UCSD-AML1 (cell line): ENCODE measurements at regions not wholly inside any gene's neighbourhood (a gene's known extent, or its start where the extent isn't known, plus 50 kb on each side); places are given as distances from the start of the nearest gene placed in this dataset.

Experiments
- DNase-seq: peaks from one replicate; lab custom pipeline; 2025; ENCODE audit not compliant: unreplicated experiment; lab: John Stamatoyannopoulos, UW

DNA sequence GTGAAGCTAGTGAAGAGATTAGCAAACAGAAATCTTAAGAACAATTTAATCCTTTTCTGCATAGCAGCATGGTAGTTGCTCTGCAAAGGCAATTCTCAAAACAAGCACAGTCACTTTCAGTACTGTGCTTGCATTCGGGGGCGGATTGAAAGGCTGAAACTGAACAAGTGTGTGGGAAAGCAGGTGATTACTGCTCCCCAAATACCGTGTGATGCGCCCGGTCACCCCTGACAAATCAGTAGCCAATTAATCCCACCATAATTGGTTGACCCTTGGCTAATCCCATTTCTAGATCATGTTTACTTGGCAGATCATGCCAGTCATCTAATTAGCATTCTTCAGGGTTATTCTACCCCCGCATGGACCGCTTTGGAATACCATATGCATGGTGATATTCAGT lies 76.5 kb upstream of the ADRB1 start:
- no peak for DNase-seq

DNA sequence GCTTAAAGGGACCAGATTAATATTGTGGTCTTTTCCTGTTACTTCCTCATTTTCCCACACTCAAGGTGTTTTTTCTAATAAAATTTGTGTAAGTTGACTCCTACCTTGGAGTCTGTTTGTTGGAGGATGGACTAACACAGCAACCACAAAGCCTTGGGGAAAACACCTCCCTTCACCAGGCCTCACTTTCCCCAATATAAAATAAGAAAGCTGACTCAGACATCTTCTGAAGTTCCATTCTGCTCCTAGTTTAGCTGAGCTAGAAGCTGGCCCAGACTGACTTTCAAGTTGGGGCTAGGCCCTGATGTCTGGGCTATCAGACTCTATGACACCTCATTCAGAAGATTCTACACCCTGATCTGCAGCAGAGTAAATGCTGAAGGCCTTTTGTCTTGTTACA lies 73.0 kb upstream of the ADRB1 start:
- DNase-seq = no peak

DNA sequence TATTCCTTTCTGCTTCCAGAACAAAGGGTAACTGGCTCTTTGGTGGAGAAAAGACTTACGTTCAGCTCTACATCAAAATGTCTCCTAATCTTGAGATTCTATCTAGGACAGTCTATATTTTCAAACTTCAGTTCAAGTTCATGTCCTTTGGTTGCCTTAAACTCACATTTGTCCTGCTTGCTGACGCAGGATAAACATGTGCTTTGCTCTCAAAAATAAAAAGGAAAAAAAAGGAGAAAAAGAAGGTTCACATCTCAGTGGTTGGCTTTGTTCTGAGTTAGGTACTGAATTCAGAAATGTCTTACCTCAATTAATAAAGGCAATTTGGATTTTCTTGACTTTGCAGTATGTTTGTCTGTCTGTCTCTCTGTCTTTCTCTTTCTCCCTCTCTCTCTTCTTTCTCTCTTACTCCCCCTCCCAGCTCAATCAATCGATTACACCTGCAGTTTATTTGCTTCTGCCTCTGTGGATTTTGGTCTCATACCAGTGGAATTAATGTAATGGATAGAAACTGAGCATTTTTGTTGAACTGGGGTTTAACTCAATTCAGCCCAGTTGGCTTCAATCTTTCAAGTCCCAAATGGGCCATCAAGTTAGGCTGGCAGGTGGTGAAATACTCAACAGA lies 72.2 kb upstream of the ADRB1 start:
- DNase-seq = no peak

DNA sequence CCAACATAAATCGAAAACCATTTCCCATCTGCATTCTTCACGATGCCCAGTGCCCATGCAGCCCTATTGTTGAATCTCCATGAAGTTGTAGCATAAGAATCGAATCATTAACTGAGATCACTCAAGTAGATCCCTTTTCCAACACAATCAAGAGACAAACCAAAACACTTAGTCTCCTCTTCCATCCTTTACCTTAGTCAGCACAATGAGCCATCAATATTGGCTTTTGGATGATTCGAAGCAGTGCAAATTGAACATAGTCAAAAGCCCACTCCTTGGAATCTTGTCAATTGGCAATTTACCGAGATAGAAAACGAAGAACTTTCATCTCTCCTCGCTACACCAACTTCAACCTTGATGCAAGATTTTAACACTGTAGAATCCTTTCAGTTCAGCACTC lies 66.5 kb upstream of the ADRB1 start:
- DNase-seq = no peak

DNA sequence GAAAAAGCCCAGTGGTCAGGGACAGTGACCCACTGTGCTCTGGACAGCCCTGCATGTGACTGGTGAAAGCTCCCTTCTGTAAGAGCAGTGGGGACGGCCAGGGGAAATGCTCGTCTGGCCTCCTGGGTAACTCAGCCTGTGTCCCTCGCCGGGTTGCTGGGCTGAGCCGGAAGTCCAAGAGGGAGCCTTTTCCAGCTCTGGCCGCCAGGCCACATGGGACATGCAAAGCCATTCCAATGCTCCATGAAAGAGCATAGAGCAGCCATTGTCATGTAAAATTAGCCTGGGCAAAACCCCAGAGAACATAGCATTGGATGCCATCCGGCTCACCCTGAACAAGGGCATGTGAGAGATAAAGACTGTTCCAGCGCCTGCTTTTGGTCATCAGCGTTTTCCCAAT lies 64.9 kb upstream of the ADRB1 start:
- no peak for DNase-seq

DNA sequence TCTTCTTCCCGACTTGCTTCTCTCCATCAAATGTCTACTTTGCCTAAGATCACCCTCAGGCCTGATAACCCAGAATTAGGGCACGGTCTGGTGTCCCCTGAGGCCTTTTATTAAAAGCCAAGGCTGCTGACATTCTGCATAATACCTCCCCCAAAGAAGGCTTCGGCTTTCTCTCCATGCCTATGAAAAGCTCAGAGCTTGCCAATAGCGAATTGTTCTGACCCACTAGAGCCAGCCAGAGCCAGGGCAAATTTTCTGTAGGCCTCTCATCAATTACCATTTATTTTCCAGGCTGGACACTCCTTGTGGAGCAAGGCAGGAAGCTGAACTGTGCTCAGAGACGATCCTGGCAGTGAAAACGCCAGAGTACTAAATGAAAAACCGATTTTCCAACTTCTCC lies 64.3 kb upstream of the ADRB1 start:
- no peak for DNase-seq

DNA sequence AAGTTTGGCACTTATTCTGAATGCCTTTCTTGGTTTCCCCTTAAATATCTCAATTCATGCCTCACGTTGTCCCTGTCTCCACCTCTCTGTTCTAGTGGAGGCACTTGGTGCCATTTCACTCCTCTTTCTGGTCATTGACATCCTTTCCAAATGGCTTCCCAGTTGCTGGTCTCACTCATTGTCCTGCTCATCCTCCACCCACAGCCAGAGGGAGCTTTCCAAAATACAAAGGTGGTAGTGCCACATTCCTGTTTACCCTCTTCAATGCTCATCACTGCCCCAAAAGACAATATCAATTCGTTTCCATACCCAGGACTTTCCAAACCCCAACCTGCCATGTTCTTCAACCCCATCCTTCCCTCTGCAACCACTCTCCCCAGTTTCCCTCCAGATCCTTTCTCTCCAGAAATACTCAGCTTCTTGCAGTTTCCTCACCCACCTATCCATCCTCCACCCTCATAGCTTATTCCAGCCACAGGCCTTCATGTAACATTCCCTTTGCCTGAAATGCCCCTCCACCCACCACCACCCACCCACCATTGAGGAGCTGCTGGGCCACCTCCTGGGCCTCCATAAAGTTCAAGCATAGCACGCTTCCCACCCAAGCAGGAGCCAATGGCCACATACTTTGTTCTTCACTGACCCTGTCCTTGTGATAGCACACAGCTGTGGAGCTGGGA lies 63.1 kb upstream of the ADRB1 start:
- DNase-seq = no peak

DNA sequence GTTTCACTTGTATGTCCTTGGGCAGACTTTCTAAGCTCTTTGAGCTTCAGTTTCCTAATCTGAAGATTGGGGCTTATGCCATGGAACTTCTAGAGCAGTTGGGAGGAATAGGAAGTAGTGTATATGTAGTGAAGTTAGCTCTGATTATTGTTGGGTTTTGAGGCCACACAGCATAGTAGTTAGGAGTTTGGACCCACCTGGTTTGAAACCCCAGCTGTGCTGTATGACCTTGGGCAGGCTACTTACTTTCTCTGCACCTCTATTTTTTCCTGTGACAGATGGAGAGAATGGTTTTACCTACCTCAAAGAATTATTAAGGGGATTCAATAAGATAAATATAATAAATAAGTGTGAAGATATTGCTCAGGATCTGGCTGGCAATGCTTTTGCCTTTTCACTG lies 61.4 kb upstream of the ADRB1 start:
- DNase-seq = no peak

DNA sequence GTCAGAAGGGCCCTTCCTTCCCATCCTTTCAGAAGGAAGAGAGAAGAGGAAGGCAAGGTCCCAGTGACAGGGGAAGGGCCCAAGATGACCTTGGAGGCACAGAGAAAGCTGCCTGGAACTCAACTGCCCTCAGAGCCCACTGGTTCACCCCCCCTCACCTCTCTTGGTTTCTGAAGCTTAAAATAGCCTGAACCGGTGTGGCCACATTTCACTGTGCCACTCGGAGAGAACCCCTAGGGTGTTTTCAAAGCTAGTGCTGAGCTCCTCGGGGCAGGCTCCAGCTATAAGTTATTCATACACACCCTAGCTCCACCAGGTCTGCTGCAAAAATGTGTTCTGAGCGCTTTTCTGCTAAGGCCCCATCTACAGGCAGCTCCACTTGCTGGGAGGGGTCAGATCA lies 60.9 kb upstream of the ADRB1 start:
- DNase-seq = peak; percentile 55

DNA sequence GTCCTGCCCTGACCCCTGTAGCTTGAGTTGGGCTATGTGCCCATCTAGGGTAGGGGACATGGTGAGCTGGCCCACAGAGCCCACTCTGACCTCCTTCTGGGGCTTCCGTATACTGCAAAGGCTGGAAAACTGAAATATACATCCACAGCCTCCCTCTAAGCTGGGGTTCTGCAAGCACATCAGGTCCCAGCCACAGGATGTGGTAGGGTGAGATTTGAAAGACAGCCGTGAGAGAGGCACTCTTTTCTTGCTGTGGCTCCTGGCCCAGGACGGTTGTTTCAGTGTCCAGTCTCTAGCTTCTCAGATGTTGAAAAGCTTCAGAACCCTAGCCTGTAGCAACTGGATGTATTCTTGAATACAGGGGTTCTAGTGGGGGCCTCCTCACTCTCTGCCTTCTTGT lies 60.1 kb upstream of the ADRB1 start:
- DNase-seq = peak; percentile 30

DNA sequence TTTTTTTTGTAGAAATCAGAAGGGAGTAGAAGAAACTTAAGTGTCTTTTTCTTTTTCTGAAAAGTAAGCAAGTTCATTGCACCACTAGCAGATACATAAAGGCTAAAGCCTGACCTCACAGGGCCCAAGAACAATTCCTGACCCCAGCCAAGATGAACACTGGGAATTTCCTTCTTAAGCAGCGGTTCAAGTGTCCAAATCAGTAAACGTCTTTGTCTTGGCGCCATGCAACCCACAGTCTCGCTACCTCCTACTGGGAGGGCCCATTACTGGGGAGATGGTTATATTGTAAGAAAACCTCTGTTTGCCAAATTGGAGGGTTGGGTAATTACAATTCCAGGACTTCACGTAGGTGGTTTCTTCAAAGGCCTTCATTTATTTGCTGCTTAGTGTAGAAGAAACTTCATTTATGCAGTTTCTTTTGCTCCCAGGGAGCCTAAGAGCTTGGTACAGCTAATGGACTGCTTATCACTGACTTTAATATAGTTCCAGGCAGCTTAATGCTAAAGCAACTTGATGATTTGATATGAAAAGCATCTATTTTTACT lies 58.3 kb upstream of the ADRB1 start:
- no peak for DNase-seq

DNA sequence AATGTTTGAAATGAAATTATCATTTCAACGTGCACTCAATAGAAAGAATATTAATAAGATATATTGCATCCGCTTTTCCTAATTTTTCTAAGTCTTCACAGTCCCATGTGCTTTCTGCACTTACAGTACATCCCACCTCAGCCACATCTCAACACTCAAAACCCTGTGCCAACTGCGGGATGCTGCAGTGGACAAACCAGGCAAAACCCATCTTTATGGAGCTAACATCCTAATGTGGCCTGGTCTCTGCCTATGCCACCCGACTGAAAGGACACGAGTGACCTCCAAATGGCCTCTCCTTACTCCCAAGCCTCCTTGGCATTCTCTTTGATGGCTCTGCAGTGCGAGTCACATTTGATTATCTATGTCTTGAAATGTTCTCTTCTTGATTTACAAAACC lies 57.4 kb upstream of the ADRB1 start:
- DNase-seq = no peak

DNA sequence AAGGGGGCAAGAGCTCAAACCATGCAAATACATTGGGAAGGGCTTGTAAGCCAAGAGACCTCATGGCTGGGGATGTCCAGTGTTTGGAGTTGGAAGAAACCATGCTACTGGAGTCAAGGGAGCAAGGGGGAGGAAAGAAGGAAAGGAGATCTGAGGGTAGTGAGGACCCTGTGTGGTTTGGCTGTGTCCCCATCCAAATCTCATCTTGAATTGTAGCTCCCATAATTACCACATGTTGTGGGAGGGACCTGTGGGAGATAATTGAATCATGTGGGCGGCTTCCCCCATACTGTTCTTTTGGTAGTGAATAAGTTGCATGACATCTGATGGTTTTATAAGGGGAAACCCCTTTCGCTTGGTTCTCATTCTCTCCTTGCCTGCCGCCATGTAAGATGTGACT lies 56.5 kb upstream of the ADRB1 start:
- DNase-seq = no peak

DNA sequence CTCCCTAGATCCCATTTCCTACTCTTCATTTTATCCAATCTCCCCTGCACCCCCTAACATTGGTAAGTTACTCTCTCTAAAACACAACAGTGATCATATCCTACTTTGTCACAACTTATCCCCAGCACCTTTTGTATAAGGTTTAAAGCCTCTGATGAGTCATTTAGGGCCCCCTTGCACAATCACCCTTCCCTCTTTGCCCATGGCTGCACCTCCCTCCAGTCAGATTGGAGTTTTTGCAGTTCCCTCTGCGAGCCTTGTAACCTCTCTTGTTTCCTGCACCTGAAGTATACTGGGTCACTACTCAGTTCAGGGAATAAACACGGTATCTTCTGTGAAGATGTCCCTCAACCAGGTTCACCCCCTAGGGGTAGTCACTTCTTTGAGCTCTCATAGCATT lies 55.9 kb upstream of the ADRB1 start:
- no peak for DNase-seq

DNA sequence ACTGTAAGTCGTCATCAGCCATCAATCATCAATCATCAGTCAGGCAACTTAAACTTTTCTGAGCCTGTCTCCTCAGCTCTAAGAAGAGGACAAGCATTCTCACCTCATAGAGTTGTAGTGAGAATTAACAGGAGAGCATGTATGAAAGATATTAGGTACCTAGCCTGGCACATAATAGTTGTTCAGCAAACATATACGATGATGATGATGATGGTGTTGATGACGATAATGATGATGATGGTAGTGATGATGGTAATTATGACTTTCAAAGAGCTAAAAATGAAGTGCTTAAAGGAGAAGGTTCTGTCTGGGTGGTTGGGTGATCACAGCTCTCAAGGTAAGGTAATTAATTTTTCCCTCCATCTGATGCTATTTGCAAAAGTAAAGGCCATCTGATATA lies 55.1 kb upstream of the ADRB1 start:
- no peak for DNase-seq

DNA sequence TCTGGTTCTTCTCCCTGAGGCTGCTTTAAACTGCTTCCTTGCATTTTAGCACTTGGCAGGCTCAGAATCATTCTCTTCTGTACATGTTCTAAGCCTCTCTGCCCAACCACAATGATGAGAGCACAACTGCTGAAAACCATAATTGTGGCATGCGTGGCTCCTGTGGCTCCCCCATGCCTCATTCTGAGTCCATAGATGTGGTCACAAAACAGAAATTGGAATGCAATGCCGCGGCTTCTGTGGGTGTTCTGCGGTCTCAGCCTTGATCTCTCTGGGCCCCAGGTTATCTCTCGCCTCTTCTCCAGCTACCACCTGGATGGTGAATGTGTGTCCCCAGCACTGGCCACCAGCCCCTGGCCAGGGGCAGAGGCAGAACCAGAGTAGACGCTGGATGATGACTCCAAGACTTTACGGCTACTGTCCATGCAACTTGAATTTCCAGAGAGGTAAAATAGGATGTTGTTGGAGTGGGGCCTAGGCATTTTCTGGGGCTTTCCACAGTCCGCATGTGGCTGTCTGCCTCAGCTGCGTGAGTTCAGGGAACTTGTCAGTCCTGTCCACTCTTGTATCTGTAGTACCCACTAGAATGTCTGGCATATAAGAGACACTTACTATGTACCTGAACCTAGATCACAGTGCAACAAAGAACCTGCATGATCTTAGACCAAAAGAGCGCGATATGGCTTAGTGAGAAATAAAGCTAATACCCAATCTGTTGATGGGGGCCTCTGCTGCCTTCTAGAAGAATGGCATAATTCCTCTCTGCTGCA lies 52.4 kb upstream of the ADRB1 start:
- DNase-seq = no peak

DNA sequence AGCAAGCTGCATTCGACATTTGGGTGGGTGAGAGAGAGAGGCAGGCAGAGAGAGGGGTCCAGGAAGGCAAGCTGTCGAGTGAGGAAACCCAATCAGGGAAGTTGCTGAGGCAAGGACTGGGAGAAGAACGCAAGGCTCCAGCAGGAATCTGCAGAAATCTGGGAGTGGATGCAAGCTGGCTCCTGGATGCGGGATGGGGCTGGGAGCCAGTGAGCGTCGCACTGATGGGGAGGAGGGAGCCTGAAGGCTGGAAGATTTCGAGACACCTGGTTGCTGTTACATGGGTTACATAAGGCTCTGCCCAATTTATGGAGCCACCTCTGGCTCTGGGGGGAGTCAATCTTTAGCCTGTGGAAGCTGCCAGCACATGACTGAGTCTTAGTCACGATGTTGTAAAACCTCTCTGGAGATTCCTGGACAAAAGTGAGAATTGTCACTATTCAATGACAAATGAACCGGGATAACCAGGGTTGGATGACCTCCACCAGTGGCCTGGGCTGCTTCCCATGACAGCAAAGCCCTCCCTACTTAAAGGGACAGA lies 51.1 kb upstream of the ADRB1 start:
- DNase-seq = no peak

DNA sequence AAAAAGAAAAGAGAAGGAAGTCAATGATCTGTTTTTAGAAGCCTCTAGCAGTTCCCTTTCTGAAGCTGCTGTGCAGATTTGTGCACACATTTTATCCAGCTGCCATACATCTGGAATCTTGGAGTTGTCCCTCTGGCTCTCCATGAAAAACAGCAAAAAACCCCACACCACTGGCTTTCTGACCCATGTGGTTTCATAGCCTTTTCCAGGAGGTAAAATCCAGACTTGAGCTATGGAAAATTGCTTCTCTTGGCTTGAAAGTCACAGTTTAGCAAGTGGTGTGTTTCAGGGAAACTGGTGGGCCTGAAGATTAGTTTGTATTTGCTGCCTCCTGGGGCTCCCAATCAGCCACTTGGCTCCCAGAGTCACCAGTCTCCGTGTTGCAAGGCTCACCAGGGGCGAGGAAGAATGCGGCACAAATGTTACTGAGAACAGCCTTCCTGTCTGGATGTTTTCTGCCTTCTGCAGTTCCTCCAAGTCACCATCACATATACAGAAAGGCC lies 50.1 kb upstream of the ADRB1 start:
- peak; percentile 59 for DNase-seq
